ENCODE measurements at regions not wholly inside any gene's neighbourhood (a gene's known extent, or its start where the extent isn't known, plus 50 kb on each side); places are given as distances from the start of the nearest gene placed in this dataset.

DNA sequence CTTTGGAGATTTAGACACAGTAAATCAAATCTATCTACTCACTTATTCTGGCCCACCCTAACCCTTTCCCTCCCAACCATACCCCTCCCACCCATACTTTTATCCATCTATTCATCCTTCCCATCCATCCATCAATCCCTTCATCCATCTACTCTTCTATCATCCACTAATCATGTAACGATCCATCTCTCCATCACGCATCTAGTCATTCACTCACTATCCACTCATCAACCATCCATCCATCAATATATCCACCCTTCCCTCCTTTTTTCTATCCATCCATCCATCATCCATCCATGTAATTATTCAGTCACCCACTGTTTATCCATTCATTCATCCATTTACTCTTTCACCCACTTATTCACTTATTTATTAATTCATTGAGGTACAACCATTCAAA is 74.0 kb downstream of the FOXD2 start:
- TF ChIP-seq EP300 (IDR thresholded peaks at IDR 0.05) (no peak), POLR2AphosphoS5 (IDR thresholded peaks at IDR 0.05) (no peak), POLR2A (IDR thresholded peaks at IDR 0.05) (no peak)
- TF ChIP-seq, protein P1, sequence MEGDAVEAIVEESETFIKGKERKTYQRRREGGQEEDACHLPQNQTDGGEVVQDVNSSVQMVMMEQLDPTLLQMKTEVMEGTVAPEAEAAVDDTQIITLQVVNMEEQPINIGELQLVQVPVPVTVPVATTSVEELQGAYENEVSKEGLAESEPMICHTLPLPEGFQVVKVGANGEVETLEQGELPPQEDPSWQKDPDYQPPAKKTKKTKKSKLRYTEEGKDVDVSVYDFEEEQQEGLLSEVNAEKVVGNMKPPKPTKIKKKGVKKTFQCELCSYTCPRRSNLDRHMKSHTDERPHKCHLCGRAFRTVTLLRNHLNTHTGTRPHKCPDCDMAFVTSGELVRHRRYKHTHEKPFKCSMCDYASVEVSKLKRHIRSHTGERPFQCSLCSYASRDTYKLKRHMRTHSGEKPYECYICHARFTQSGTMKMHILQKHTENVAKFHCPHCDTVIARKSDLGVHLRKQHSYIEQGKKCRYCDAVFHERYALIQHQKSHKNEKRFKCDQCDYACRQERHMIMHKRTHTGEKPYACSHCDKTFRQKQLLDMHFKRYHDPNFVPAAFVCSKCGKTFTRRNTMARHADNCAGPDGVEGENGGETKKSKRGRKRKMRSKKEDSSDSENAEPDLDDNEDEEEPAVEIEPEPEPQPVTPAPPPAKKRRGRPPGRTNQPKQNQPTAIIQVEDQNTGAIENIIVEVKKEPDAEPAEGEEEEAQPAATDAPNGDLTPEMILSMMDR (IDR thresholded peaks at IDR 0.05) = no peak

Data from gastroesophageal sphincter (tissue), 3 donors.